ENCODE measurements at regions not wholly inside any gene's neighbourhood (a gene's known extent, or its start where the extent isn't known, plus 50 kb on each side); places are given as distances from the start of the nearest gene placed in this dataset.

GRCh38 chr2:54392555-54393324, 63.4 kb upstream of the SPTBN1 start:
- no peak for DNase-seq

GRCh38 chr2:54394392-54394791, 61.7 kb upstream of the SPTBN1 start:
- no peak for DNase-seq

- no peak for DNase-seq
Observed at GRCh38 chr2:54396107-54396506, 60.0 kb upstream of the SPTBN1 start.

GRCh38 chr2:54396798-54397197, 59.3 kb upstream of the SPTBN1 start:
- DNase-seq = no peak

GRCh38 chr2:54397426-54397825, 58.7 kb upstream of the SPTBN1 start:
- DNase-seq = no peak

- DNase-seq = no peak
Observed at GRCh38 chr2:54401554-54401953, 54.6 kb upstream of the SPTBN1 start.

GRCh38 chr2:54402350-54402749, 53.8 kb upstream of the SPTBN1 start:
- DNase-seq = peak; percentile 36

GRCh38 chr2:54403512-54404238, 52.5 kb upstream of the SPTBN1 start:
- DNase-seq = no peak

GRCh38 chr2:54404270-54404669, 51.9 kb upstream of the SPTBN1 start:
- DNase-seq = no peak

- DNase-seq = no peak
Observed at GRCh38 chr2:54406031-54406430, 50.1 kb upstream of the SPTBN1 start.

Data from renal pelvis (tissue), 1 donor.